ENCODE measurements at regions not wholly inside any gene's neighbourhood (a gene's known extent, or its start where the extent isn't known, plus 50 kb on each side); places are given as distances from the start of the nearest gene placed in this dataset.
A peak's percentile ranks its signal among the peaks of the same experiment; 100 is the strongest.
"Not testable (repeated sequence)": the region's sequence is repeated elsewhere in the genome, so short reads cannot be mapped to it uniquely, and the experiment has no call there.

DNA sequence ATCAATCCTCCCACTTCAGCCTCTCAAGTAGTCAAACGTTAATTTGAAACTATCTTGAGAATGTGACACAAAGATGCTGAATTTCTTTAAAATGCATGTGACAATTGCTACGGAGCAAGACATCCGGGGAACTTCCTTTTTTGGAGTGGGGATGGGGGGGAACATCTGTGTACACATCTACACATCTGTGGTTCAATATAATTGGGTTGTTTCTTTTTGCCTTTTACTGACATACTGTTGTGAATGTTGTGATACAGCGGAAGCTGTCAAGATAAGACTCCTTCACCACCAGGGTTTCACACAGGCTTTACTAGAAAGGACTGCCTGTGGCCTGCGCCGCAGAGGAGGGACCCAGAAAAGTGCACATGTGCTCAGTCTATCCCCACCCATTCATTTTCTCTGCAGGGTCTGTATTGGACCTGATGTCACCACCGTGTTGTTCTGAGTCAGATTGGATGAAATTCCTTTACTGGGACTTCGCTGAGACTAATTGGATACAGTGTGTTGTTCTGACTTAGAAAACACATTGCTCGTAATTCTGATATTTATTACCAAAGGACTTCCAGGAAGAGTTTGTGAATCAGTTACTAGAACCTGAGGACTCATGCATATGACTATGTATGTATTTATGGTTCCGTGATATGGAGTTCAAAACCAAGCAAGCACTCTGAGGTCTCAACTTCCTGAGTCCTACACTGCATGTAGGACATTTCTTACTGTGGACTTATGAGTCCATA lies 98.7 kb upstream of the SGK1 start:
- DNase-seq = no peak

- no peak for DNase-seq
These were observed 97.7 kb upstream of the SGK1 start for GRCh38 chr6:134415656-134416055.

GRCh38 chr6:134415194-134415593 lies 97.3 kb upstream of the SGK1 start:
- no peak for DNase-seq

GRCh38 chr6:134414793-134415192 lies 96.9 kb upstream of the SGK1 start:
- DNase-seq = no peak

DNA sequence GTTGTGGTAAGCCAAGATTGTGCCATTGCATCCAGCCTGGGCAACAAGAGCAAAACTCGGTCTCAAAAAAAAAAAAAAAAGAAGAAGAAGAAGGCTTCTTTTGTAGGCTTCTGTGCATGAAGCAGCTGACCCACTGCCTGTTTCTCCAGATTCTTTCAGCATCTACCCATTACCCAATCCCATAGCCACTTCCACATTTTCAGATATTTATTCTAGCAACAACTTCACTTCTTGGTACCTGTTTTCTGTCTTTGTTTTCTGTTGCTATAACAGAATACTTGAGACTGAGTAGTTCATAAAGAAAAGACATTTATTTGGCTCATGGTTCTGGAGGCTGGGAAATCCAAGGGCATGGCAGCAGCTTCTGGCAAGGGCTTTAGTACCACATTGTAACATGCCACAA lies 95.3 kb upstream of the SGK1 start:
- DNase-seq = no peak

DNA sequence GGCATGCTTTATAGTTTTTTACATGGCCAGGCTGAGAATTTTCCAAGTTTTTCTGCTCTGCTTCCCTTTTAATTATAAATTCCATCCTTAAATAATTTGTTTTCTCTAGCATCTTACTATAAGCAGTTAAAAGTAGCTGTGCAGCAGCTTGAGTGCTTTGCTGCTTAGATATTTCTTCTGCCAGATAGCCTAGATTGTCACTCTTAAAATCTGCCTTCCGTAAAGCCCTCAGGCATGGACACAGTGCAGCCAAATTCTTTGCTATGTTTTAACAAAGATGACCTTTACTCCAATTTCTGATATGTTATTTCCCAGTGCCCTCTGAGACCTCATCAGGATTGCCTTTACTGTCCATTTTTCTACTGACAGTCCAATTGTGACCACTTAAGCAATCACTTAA lies 92.6 kb upstream of the SGK1 start:
- DNase-seq = no peak

DNA sequence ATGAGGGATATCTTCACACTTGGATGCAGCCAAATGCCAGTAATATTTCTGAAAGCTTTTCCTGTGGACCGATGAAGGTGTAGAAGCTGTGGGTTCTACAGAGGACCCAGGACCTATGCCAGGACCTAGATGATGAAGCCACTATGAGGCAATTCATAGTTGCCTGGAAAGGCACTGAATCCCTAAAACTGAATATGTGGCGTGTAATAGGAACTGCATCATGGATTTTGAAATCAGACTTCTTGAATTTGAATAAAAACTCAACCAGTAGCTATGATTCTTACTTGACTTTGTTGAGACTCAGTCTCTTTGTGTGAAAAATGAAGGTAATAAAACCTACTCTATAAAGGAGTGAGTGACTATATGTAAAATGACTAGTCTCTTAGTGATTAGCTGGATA lies 89.9 kb upstream of the SGK1 start:
- no peak for DNase-seq

DNA sequence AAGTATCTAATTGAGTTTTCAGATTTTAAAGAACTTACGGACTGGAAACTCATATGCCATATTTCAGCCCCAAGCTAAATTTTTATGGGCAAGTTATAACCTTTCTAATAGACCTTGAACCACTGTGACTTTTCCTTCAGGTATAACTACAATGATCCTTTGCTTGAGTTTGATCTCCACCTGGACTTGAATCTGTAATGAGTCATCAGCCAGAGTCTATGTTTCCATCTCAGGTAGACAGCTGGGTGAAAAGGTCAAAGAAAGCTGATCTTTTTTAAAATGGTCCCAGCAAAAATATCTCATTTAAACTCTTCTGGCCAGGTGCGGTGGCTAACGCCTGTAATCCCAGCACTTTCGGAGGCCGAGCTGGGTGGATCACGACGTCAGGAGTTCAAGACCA lies 88.4 kb upstream of the SGK1 start:
- no peak for DNase-seq

- DNase-seq = no peak
These were observed 87.6 kb upstream of the SGK1 start for GRCh38 chr6:134405386-134406087.

DNA sequence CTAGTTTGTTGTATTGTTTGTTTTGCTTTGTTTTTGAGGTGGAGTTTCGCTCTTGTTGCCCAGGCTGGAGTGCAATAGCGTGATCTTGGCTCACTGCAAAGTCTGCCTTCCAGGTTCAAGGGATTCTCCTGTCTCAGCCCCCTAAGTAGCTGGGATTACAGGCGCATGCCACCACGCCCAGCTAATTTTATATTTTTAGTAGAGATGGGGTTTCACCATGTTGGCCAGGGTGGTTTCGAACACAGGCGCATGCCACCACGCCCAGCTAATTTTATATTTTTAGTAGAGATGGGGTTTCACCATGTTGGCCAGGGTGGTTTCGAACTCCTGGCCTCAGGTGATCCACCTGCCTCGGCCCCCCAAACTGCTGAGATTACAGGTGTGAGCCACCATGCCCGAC lies 85.4 kb upstream of the SGK1 start:
- DNase-seq = not testable (repeated sequence)

- DNase-seq = no peak
These were observed 84.6 kb upstream of the SGK1 start for GRCh38 chr6:134402372-134402984.

DNA sequence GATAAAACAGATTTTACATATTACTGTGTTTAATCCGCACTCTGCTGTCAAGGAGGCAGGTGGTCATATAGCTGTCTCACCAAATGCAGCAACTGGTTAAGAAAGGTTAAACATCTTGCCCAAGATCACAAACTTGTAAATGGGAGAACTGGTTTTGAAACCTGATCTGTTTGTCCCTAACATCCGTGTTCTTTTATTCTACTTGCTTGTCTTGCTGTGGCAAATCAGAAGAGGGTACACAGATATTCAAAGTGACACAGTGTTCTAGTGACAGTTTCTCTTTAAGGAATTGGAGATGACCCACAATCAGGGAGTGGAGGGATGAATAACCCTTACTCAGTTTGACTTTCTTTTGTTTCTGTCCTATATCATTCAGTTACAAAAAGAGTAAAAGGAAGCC lies 83.0 kb upstream of the SGK1 start:
- DNase-seq = no peak

DNA sequence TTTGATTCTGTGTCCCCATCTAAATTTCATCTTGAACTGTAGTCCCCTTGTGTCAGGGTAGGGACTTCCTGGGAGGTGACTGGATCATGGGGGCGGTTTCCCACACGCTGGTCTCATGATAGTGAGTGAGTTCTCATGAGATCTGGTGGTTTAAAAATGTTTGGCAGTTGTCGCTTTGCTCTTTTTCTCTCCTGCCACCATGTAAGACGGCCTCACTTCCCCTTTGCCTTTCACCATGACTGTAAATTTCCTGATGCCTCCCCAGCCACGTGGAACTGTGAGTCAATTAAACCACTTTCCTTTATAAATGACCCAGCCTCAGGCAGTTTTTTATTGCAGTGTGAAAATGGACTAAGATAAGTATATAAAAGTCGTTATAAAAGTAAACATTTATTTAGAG lies 80.5 kb upstream of the SGK1 start:
- DNase-seq = peak; percentile 38

DNA sequence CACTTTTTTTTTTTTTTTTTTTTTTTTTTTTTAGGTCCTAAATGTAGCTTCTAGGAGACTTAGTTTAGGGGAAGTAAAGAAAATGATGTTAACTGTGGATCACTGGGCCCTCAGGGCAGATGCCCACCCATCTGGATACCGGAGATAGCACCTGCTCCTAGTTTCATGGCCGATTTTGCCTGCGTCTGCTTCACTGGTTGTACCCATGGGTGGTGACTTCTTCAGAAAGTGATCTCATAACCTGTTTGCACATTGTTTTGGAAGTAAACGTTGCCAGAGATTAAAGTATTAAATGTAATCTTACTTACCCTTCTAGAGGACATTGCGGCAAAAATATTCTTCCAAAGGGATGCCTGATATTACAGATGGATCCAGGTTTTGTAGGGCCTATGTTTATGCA lies 79.8 kb upstream of the SGK1 start:
- DNase-seq = no peak

DNA sequence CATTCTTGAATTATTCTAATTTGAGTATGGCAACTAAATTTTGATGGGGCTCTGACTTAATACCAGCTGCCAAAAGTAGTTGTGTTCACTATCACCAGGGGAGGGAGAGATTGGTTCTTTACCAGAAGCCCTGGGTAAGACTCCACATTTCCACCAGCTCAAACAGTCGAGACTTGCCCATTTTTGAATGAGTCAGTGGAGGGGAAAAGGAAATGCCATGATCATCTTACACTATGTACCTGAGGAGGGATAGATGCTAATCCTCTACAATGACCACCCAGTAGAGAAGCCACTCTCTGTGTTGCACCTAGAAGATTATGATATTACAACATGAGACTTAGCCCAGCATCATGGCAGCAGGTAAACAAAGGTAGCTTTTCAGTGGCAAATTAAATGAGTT lies 77.0 kb upstream of the SGK1 start:
- DNase-seq = no peak

DNA sequence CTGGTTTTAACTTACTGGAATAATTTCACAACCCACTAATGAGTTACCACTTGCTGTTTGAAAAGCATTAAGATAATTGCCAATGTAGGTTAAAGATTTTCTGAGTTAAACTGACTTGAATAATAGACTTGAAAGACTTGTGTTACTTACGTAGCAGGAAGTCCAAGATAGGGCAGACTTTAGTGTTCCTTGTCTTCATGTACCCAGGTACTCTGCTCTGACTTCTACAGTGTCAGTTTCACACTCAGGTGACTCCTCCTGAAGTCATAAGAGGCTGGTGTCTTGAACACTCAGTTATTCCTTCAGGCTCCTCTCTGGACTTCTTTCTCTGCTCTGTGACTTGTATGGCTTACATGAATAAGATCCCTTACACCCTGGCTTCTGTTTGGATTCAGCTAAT lies 76.3 kb upstream of the SGK1 start:
- no peak for DNase-seq

GRCh38 chr6:134391205-134391604 lies 73.3 kb upstream of the SGK1 start:
- no peak for DNase-seq

DNA sequence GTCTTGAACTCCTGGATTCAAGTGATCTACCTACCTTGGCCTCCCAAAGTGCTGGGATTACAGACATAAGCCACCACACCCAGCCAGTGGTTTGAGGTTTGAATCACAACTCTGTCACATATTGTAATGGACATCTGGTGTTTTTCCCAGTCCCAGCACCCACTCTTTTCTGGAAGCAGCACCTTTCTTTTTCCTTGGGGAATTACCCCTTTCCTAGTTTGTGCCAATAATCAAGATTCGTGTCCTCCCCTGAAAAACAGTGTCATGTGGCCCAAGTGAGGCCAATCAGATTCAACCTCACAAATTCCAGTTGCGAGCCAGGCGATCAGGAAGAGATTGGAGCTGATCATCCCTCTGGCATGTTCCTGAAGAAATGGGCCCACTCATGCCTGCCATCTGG lies 71.7 kb upstream of the SGK1 start:
- no peak for DNase-seq

DNA sequence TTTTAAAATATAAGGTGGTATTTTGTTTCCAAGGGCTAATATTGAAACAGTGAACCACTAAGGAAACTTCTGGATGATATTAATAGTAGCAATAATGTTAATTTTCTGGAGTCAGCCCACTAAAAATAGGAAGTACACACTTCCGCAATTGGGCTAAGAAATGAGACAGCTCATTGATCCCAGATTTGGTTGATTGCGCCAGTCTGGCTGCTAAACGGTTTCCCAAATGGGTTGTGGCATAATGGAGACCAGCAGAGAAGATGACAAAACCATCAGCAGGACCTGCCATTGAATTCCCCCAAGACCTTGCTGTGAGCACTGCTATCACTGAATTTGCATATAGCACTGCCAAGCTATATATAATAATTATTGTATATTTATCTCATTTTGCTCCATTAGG lies 71.2 kb upstream of the SGK1 start:
- no peak for DNase-seq

GRCh38 chr6:134386482-134386881 lies 68.6 kb upstream of the SGK1 start:
- DNase-seq = not testable (repeated sequence)

DNA sequence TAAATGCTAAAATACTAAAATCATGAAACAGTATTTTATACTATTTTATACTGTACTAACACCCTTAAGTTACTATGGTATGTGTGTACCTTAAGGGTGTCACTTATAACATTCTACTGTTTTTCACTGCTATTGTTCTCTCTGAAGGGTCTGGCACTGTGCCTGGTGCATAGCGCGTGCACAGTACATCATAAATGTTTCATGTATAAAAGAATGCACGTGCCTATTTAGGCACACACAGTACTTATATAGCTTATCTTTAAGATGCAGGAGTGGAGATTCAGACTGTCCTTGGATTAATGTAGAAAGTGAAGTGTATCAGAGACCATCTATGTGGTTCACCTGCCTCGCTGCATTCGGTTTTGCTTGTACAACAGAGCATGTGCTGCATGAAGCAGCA lies 64.0 kb upstream of the SGK1 start:
- DNase-seq = no peak

DNA sequence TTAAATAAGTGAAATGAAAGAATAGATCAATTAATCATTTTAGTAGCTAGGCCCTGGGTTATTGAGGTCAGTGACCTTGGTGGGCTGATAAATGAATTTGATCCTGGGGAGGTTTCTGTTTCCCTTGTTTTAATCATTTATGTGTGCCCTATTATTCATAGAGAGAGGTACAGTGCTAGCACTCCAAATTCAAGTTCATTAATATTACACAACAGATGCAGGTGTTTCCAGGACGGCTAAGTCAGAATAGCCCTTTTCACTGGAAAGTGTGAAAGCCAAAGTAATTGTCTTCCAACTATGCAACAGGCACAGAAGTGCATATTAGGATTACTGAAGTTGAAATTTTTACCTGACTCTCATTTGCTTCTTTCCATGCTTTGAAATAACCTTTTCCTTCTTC lies 61.7 kb upstream of the SGK1 start:
- no peak for DNase-seq

- DNase-seq = peak; percentile 52
These were observed 61.2 kb upstream of the SGK1 start for GRCh38 chr6:134379076-134379475.

DNA sequence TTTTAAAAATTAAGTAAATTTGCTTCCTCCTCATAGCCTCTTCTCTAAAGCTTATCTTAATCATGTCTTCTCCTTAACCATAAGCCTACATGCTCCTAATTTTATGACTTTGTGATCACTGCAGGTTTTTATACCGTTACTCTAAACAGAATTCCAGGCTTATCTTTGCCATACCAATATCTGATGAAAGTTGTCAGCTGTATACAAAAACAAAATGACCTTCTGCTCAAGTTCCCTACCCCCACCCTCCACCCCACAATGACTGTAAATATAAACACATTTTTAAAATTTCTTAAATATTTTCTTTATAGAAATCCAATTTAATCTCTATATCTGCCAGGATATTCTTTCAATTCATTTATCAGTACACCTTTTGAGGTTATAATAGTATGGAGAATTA lies 60.5 kb upstream of the SGK1 start:
- no peak for DNase-seq

GRCh38 chr6:134376785-134377184 lies 58.9 kb upstream of the SGK1 start:
- no peak for DNase-seq

Measured in stimulated activated CD4-positive, alpha-beta T cell treated with anti-CD3 and anti-CD28 coated beads, Interleukin-15, amount 100 ng/mL, for 24 hours (primary cell).